Dermis microvascular lymphatic vessel endothelial cell (primary cell): ENCODE measurements at regions not wholly inside any gene's neighbourhood (a gene's known extent, or its start where the extent isn't known, plus 50 kb on each side); places are given as distances from the start of the nearest gene placed in this dataset.
"Not testable (repeated sequence)": the region's sequence is repeated elsewhere in the genome, so short reads cannot be mapped to it uniquely, and the experiment has no call there.

Experiments
- DNase-seq, 2 donors: peaks; one replicate each; pipeline versions ENCODE4 v3.0.0 to v3.0.0-alpha.2; 2010; ENCODE audit warnings: low read depth in 2 of 2

GRCh38 chr4:79178760-79179159, 147.1 kb downstream of the NAA11 start:
- DNase-seq = no peak

DNA sequence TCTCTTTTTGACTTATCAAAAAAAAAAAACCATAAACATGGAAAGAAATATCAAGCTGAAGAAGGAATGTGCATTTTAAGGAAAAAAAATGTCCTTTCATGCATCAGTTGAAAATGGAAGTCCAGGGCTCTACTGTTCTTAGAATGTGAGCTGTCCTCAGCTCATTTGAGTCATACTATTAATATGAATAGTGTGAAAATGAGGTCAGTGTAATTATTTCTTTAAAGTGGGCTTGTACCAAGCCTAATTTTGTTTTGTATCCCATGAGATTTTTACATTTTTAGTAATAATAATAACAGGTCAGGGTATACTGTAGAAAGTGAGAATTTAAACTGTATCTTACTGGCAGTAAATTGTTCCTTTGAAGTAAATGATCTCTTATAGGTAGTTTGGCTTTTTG, 148.5 kb downstream of the NAA11 start:
- DNase-seq = no peak

- DNase-seq = no peak
Measured at GRCh38 chr4:79176351-79176750, 149.5 kb downstream of the NAA11 start.

GRCh38 chr4:79175716-79176115, 150.1 kb downstream of the NAA11 start:
- DNase-seq = no peak

GRCh38 chr4:79174490-79175252, 151.2 kb downstream of the NAA11 start:
- no peak for DNase-seq

GRCh38 chr4:79173186-79173585, 152.7 kb downstream of the NAA11 start:
- DNase-seq = no peak

DNA sequence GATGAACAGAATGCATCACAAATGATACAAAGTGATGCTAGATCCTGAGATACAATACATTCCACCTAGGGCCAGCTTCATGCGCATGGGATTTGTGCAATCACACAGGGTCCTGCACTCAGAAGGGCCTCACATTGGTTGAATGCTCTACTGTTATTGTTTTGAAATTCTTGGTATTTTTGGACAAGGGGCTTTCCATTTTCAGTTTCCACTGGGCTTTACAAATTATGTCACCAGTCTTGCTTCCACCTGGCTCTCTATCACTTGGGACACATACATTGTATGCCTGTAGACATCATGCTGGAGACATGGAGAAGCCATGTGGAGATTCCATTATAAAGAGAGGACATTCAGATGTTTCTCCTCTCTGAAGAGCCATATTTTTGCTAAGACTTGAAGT, 155.8 kb downstream of the NAA11 start:
- DNase-seq = no peak

- no peak for DNase-seq
Measured at GRCh38 chr4:79164907-79165610, 160.8 kb downstream of the NAA11 start.

DNA sequence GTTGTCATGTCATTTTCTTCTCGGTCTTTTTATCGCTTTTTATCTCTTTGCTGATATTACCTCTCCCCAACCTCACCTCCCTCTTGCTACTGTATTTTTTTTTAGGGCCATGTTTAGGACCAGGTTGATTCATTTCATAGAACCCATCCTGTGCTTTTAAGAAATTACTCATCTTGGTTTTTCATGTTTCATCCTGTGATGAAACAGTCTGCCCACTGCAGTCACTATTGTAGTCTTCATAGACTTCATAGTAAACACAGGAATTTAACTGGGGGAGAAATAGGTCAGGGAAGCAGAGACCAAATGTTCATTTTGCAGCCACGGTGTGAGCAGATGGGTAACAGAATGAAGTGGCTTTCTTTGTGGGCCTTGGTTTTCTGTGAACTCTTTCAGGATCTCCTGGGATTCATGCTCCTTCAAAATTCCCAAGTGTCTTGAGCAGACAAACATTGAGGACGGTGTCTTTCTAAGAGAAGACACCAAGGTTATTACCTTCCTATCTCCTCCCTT, 161.8 kb downstream of the NAA11 start:
- no peak for DNase-seq

GRCh38 chr4:79160962-79161361, 164.9 kb downstream of the NAA11 start:
- no peak for DNase-seq

DNA sequence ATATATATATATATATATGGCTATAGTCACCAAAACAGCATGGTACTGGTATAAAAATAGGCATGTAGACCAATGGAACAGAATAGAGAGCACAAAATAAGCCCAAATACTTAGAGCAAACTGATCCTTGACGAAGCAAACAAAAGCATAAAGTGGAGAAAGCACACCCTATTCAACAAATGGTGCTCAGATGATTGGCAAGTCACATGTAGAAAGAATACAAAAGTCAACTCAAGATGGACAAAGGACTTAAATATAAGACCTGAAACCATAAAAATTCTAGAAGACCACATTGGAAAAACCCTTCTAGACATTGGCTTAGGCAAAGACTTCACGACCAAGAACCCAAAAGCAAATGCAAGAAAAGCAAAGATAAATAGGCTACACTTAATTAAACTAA, 167.2 kb downstream of the NAA11 start:
- DNase-seq = not testable (repeated sequence)

GRCh38 chr4:79155336-79155735, 170.5 kb downstream of the NAA11 start:
- no peak for DNase-seq

DNA sequence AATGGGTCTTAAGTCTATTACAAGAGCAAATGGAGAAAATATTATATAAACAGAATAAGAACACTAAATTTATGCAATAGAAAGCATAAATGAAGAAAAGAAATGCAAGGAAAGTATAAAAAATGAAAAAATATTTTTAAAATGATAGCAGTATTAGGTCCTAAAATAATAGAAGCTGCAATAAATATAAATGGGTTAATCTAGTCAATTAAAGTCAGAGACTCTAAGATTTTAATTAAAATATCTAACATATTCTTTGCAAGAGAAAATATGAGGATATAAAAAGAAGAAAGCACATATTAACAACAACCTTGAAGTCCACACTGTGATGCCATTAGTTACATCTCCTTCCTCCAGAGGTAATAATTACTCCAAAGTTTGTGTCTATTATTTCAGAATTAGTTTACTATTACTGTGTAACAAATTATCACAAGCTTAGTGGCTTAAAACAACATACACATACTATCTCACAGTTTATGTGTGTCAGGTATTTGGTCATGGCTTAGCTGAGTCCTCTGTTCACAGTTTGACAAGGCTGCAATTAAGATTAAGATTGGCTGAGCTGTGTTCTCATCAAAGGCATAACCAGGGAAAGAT, 174.9 kb downstream of the NAA11 start:
- no peak for DNase-seq

GRCh38 chr4:79148369-79148768, 177.5 kb downstream of the NAA11 start:
- no peak for DNase-seq

- no peak for DNase-seq
Measured at GRCh38 chr4:79147251-79147650, 178.6 kb downstream of the NAA11 start.

DNA sequence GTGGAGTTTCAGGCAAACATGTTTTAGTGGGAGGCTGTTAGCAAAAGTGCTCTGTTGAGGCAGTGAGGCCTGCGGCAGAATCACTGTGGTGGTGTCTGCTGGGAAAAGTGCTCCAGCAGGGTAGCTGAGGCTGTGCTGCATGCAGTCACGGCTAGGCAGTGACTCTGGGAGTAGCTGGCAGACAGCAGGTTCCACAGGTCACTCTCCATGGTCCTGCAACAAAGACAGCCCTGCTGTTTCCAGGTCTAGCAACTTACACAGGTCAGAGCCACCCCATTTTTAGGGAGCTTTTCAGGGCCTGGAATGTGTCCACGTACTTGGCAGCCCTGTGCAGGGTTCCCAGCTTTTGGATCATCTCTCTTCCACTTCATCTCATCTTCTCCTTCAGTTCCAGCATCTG, 184.3 kb downstream of the NAA11 start:
- peak in 1 of 2 donors; percentile 10 for DNase-seq

GRCh38 chr4:79134767-79135166, 191.1 kb downstream of the NAA11 start:
- DNase-seq = no peak

DNA sequence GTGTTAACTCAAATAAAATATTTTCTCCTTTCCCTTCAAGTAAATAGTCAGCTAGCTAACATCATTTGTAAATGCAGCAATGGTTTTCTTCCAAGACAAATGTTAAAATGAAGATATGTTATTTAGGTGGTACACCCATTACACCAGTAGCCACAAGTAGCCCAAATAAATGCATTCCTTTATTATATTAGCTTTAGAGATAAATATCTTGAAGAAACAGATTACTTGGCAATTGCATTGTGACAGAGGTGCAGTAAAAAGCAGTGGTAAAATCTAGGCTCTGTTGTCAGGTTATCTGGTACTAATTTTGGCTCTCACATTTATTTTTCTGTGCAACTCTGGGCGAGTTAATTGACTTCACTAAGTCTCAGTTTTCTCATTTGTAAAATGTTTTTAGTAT, 193.0 kb downstream of the NAA11 start:
- no peak for DNase-seq

DNA sequence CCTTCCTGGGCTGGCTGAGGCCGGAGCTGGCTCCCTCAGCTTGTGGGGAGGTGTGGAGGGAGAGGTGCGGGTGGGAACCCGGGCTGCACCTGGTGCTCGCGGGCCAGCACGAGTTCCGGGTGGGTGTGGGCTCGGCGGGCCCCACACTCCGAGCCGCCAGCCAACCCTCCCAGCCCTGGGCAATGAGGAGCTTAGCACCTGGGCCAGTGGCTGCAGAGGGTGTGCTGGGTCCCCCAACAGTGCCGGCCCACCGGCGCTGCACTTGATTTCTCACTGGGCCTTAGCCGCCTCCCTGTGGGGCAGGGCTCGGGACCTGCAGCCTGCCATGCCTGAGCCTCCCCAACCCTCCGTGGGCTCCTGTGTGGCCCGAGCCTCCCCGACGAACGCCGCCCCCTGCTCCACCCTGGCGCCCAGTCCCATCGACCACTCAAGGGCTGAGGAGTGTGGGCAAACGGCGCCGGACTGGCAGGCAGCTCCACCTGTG, 182.7 kb upstream of the PAQR3 start:
- no peak for DNase-seq

GRCh38 chr4:79121223-79121622, 182.0 kb upstream of the PAQR3 start:
- no peak for DNase-seq

- DNase-seq = not testable (repeated sequence)
Measured at GRCh38 chr4:79117051-79117450, 177.8 kb upstream of the PAQR3 start.

GRCh38 chr4:79107014-79107413, 167.8 kb upstream of the PAQR3 start:
- no peak for DNase-seq
